Brain microvascular endothelial cell (primary cell): ENCODE measurements at regions not wholly inside any gene's neighbourhood (a gene's known extent, or its start where the extent isn't known, plus 50 kb on each side); places are given as distances from the start of the nearest gene placed in this dataset.

Experiments used
- DNase-seq: peaks from one replicate; pipeline ENCODE4 v3.0.0-alpha.2; 2020
- H3K27ac ChIP-seq: fragments of 250-450 bp; sonication (Bioruptor Pico); 2 replicates; pipeline ENCODE4 v1.5.1; 2020; ENCODE audit warnings: mild to moderate bottlenecking, moderate library complexity
- H3K27me3 ChIP-seq: fragments of 250-450 bp; sonication (Bioruptor Pico); replicated peaks from 2 replicates; pipeline ENCODE4 v1.5.1; 2020; ENCODE audit warnings: mild to moderate bottlenecking
- H3K36me3 ChIP-seq: fragments of 250-450 bp; sonication (Bioruptor Pico); replicated peaks from 2 replicates; pipeline ENCODE4 v1.5.1; 2020; ENCODE audit warnings: mild to moderate bottlenecking
- H3K4me3 ChIP-seq: 2 replicates; pipeline ENCODE4 v1.5.1; 2011; ENCODE audit warnings: low read depth, mild to moderate bottlenecking, control low read depth, low read length, moderate library complexity
- in situ Hi-C: cut with HindIII; loops from 2 replicates; pipeline ENCODE4 v1.10.0; 2017; ENCODE audit warnings: low sequenced_read_pairs, low pct_ligation_motif_present
- TF ChIP-seq, protein P1 (sequence below): IDR thresholded peaks from 2 replicates; pipeline ENCODE4 v1.5.1; 2011; ENCODE audit warnings: low read depth, mild to moderate bottlenecking, moderate library complexity, low read length, control low read depth, inconsistent platforms; ENCODE audit errors: missing control alignments

DNA sequence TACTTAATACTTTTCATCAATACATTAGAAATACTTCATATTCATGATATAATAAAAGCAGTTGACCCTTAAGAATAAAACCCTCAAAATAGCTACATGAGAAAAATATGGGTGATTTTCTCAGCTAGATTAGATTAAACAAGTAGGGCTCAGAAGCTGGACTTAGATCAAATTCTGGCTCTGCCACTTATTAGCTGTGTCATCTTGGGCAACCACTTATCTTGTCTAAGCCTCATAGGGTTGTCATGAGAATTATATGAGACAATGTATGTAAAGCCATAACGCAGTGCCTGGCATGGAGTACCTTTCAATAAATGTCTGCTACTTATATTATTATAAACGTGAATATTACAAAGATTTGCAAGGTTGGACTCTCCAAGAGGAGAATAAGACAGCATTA is 84.3 kb upstream of the PGRMC2 start:
- in situ Hi-C loops: no loop called here
- TF ChIP-seq, protein P1, sequence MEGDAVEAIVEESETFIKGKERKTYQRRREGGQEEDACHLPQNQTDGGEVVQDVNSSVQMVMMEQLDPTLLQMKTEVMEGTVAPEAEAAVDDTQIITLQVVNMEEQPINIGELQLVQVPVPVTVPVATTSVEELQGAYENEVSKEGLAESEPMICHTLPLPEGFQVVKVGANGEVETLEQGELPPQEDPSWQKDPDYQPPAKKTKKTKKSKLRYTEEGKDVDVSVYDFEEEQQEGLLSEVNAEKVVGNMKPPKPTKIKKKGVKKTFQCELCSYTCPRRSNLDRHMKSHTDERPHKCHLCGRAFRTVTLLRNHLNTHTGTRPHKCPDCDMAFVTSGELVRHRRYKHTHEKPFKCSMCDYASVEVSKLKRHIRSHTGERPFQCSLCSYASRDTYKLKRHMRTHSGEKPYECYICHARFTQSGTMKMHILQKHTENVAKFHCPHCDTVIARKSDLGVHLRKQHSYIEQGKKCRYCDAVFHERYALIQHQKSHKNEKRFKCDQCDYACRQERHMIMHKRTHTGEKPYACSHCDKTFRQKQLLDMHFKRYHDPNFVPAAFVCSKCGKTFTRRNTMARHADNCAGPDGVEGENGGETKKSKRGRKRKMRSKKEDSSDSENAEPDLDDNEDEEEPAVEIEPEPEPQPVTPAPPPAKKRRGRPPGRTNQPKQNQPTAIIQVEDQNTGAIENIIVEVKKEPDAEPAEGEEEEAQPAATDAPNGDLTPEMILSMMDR: no peak
- no peak overlapping the region for H3K4me3 ChIP-seq
- no peaks in the 10 kb centered on the region for H3K36me3 ChIP-seq
- H3K27ac ChIP-seq: no peak overlapping the region
- no peaks in the 10 kb centered on the region for H3K27me3 ChIP-seq
- no peak for DNase-seq

DNA sequence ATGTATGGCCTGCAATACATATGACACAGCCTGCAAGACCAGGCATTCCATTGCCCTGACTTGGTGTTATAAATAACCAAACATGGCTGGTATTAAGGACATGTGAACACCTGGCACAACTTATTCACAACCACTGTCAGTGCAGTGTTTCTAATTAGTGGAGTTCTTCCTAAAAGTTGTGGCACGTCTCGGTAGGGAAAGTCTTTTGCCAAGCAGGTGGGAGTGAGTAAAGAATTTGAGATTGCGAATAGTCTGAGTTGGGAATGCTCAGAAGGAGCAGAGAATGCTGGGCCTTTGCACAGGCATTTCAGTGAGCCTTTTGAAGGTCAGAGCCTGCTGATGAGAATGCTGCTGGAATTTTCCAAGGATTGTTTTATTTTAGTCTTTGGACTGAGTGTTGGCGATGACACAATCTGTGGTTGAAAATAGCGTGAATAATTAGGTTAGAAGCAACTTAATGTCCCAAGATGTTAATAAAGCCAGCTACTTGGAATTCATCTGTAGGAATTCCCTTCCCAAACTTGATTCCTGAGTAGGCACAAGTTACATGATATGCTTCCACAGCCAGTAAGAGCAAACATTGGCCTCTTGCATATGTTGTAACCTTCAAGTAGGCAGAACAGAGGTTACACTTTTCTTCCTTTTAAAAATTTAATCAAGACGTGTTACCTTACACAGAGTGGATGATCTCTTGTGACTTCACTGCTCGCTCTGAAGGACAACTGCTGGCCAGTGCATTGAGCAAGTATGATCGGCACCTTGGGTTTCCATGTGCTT is 83.6 kb upstream of the PGRMC2 start:
- no peaks in the 10 kb centered on the region for H3K36me3 ChIP-seq
- no peak for DNase-seq
- H3K27ac ChIP-seq: no peak overlapping the region
- in situ Hi-C loops: no loop called here
- TF ChIP-seq, protein P1: no peak
- no peaks in the 10 kb centered on the region for H3K27me3 ChIP-seq
- H3K4me3 ChIP-seq: no peak overlapping the region

GRCh38 chr4:128366212-128366611 is 78.6 kb upstream of the PGRMC2 start:
- TF ChIP-seq, protein P1: no peak
- DNase-seq: no peak
- H3K36me3 ChIP-seq: no peaks in the 10 kb centered on the region
- in situ Hi-C loops: no loop called here
- no peaks in the 10 kb centered on the region for H3K27me3 ChIP-seq
- no peak overlapping the region for H3K27ac ChIP-seq
- H3K4me3 ChIP-seq: no peak overlapping the region

GRCh38 chr4:128364565-128364964 is 77.0 kb upstream of the PGRMC2 start:
- TF ChIP-seq, protein P1: no peak
- no peak for DNase-seq
- in situ Hi-C loops: no loop called here
- Histone ChIP-seq H3K27me3 (no peaks in the 10 kb centered on the region), H3K27ac (no peak overlapping the region), H3K36me3 (no peaks in the 10 kb centered on the region), H3K4me3 (no peak overlapping the region)

DNA sequence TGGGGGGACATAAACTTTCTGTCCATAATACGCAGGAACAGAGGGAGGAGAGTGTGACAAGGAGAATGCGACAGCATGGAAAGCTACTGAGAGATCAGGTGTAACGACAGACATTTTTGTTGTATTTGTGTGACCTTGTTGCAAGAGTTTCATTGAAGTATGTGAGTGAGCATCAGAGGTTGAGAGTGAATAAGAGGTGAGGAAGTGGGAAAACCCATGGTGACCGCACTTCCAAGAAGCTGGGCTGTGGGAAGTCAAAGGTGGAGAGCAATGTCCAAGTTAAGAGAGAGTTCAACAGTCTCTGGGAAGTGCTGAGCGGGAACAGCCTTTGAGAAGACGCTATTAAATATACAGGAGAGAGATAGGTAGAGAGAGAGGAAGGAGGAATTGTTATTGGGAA is 76.4 kb upstream of the PGRMC2 start:
- H3K27me3 ChIP-seq: no peaks in the 10 kb centered on the region
- no peak overlapping the region for H3K4me3 ChIP-seq
- TF ChIP-seq, protein P1: no peak
- H3K36me3 ChIP-seq: no peaks in the 10 kb centered on the region
- no peak for DNase-seq
- no peak overlapping the region for H3K27ac ChIP-seq
- in situ Hi-C loops: no loop called here

GRCh38 chr4:128362760-128363159 is 75.1 kb upstream of the PGRMC2 start:
- in situ Hi-C loops: no loop called here
- no peaks in the 10 kb centered on the region for H3K36me3 ChIP-seq
- TF ChIP-seq, protein P1: no peak
- no peak overlapping the region for H3K4me3 ChIP-seq
- no peaks in the 10 kb centered on the region for H3K27me3 ChIP-seq
- H3K27ac ChIP-seq: no peak overlapping the region
- DNase-seq: no peak
